DMS79 treated with DMSO at 0.1 percent for 48 hours (cell line): ENCODE measurements at regions not wholly inside any gene's neighbourhood (a gene's known extent, or its start where the extent isn't known, plus 50 kb on each side); places are given as distances from the start of the nearest gene placed in this dataset.

ENCODE experiments used
- DNase-seq: peaks from one replicate; lab custom pipeline; 2025; lab: John Stamatoyannopoulos, UW

GRCh38 chr5:144800169-144800568, 629.5 kb downstream of the KCTD16 start:
- DNase-seq, result no peak

GRCh38 chr5:144798595-144798994, 627.9 kb downstream of the KCTD16 start:
- no peak for DNase-seq

- no peak for DNase-seq
These were observed 624.2 kb downstream of the KCTD16 start for GRCh38 chr5:144794922-144795321.

GRCh38 chr5:144788556-144788955, 617.9 kb downstream of the KCTD16 start:
- no peak for DNase-seq

DNA sequence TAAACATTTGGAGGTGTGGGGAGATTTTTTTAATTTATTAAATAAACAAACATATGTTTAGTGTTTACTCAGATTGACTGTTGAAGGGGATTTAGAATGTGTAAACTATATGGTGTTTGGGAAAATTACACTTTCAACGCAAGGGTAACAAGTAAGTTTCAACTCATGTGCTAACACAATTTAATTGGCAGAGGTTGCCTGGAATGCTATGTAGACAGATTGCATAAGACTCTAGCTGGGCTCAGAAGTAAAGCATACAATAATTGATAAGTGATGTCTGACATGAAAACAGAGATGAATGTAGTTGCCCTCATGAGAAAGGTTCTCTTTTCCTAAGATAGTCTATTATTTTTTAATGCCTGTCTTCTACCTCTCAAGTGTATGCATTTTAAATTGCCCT, 617.4 kb downstream of the KCTD16 start:
- DNase-seq, result no peak

DNA sequence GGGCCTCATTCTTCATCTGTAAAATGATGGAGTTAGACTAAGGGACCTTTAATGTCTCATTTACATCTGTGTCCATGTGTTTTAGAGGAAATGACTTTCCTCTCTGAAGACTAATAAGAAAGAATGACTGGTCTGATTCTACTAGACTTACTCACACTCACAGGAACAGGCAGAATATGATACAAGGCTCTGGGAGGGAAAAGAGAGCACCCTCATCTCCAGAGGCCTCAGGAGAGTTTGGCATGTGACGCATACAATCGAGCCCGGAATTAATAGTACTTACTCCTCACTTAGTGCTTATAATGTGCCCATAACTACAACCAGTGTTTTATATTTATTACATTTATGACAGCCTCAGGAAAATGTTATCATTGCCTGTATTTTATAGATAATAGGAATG, 608.7 kb downstream of the KCTD16 start:
- DNase-seq, result no peak

DNA sequence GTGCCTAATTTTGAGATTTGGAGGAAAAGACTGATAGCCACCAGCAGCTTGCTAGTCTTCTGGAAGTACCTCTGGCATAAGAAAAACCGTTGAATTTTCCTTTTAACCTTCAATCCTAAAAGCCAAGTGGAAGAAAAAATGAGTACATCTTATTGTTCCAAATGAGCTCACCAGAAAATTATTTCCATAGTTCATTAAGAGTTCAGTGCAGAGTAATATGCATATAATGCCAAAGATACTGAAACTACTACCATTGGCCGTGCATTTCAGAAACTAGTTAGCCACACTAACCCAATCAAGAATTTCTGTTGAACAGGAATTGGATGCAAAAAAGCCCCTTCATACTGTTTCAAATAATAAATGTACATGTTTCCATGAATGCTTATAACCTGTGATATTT, 607.9 kb downstream of the KCTD16 start:
- no peak for DNase-seq

DNA sequence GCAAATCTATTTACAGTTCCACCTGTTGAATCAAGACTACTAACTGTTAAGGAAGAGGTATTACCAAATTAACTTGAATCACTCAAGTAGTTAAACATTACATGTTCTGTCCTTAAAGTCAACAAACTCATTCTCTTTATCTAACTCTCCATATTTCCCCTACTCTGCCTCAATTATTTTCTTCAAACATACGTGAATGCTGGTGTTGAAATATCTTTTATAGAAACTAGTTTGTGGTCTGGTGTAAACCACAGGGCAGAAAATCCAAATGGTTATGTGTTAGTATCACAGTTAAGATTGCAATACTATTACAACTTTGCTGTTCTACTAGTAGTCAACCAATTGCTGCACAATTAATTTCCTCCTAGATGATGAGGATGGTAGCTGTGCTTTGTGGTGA, 603.5 kb downstream of the KCTD16 start:
- no peak for DNase-seq

DNA sequence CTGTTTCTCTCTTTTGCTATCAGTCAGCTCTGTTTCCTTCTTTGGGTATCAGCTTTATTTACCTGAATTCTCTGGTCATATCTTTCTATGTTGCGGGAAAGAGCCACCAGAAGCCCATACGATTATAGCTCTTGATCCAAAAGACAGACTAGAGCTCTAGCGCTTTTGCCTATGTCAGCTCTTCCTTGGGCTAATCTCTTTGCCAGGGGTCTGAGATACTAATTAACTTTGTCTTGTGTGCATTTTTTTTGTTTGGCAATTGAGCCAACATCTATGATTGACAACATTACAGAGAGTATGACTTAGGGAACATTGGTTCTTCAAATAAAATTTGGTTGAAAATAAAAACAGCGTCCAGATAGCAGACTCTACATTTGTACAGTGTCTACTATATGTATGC, 603.0 kb downstream of the KCTD16 start:
- no peak for DNase-seq

GRCh38 chr5:144771802-144772201, 601.1 kb downstream of the KCTD16 start:
- DNase-seq, result no peak

GRCh38 chr5:144742361-144742760, 571.7 kb downstream of the KCTD16 start:
- peak; percentile 10 for DNase-seq

DNA sequence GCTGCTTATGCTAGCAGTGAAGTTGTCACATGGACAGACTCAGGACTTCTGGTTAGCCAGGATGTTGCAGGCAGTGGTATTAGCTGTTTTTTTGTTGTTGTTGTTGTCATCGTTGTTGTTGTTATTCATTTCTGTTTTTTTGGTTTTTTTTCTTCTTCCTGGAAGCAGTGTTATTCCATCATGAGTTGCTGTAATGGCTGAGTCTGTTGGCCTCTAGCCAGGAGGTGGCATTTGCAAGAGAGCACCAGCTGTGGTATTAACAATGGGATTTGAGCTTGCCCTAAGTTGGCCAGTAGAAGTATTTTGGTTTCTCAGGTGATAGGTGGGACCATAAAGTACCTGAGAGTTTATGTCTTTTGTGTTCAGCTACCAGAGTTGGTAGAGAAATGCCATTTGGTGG, 561.1 kb downstream of the KCTD16 start:
- no peak for DNase-seq

- no peak for DNase-seq
These were observed 541.4 kb downstream of the KCTD16 start for GRCh38 chr5:144712090-144712489.

DNA sequence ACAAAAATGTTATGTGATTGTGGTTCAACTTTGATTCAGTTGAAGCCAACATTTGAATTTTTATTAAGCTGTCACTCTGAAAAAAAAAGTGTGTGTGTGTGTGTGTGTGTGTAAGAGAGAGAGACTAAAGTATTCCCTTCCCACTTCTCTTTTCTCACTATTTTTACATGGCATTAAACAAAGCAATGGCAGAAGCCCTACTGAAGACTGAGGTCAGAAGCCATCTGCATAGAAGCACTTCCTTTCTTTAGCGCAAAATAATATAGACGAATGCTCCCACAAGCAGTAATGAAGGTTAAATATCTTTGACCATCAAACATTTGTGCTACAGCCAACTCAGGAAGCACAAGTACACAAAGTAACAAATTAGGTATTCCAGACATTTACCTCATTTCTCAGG, 540.5 kb downstream of the KCTD16 start:
- DNase-seq, result no peak

DNA sequence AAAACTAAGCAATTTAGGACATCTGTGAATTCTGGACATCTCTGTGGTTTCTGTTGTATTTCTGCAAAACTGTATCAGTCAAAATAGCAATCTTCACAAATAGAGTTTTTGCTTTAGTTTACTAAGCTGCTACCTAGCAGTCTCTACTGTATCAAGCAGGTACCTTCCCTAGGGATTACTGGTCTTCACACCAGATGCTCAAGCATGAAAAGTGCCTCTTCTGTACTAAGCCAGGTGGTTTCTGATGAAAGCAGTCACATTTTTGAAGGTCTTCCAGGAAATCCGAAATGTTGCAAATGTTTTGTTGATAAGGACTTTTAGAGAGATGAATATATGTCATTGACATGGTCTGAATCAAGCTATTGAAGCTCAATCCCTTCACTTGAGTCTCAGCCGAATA, 540.0 kb downstream of the KCTD16 start:
- DNase-seq, result peak; percentile 53

GRCh38 chr5:144703776-144704175, 533.1 kb downstream of the KCTD16 start:
- DNase-seq, result no peak

DNA sequence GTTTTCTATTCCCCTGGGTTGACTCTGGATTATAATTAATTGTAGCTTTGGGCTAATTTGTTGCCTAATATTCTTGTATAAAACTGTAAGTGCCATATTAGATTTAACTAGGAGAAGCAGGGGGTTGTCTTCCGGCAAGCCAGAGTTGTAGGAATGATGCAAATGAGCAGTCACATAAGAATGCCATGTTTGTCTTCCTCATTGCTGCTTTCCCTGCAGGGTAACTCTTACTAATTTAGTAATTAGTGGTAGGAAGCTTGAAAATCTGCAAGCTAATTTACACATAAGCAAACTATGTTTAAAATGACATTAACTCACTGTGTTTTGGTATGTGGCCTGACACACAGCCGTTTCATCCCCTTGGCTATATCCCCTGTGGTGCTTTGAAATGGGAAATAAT, 527.8 kb downstream of the KCTD16 start:
- DNase-seq, result no peak

DNA sequence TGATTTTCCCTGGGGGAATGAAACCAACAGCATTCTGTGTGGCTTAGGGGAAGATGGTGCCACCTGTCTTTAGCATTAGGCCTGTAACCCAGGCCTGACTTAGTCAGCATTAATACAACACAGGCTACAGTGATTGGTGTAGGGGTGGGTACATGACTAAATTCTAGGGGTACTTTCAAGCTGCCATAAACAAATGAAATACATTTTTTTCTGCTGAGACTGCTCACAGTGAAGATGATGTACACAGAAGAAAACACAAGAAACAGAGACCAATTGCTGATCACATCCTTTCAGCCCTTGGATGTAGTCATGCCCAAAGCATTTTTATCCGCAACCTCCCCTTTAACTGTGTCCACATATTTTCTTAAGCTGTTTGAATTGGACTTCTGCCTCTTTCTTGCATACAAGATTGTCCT, 527.2 kb downstream of the KCTD16 start:
- no peak for DNase-seq

GRCh38 chr5:144691936-144692335, 521.3 kb downstream of the KCTD16 start:
- no peak for DNase-seq

GRCh38 chr5:144684899-144685298, 514.2 kb downstream of the KCTD16 start:
- DNase-seq, result no peak

GRCh38 chr5:144680711-144681110, 510.0 kb downstream of the KCTD16 start:
- no peak for DNase-seq

- no peak for DNase-seq
These were observed 500.4 kb downstream of the KCTD16 start for GRCh38 chr5:144671066-144671465.

DNA sequence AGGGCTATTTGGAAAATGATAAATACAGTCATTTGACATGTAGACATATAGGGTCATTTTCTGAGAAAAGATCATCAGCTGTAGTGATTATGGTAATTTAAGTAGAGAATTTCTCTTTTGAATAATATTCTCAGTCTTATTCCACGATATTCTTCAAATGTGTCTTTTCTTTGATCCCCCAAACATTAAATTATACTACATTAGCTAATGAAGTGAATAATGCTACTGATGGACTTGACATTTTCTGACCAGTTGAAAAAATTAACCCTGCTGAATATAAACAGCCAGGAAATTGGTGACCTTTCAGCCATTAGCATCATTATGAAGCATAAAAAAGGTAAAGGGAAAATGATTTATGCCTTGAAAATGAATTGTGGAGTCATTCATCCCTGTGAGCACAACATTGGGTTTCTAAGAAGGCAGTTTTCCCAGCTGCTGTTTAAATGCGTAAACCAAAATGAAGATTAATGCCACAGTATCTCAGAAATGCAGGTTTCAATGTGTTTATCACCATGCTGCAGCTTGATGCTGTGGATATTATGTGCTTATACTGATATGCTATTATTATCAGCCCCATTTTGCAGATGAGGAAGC, 489.1 kb downstream of the KCTD16 start:
- DNase-seq, result no peak

DNA sequence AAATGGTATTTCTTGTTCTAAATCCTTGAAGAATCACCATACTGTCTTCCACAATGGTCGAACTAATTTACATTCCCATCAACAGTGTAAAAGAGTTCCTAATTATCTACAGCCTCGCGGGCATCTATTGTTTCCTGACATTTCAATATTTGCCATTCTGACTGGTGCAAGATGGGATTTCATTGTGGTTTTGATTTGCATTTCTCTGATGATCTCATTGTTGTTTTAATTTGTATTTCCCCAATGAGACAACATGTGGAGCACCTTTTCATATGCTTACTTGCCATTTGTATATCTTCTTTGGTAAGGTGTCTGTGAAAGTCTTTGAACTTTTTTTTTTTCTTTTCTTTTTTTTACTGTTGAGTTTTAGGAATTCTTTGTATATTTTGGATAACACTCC, 473.6 kb downstream of the KCTD16 start:
- no peak for DNase-seq

DNA sequence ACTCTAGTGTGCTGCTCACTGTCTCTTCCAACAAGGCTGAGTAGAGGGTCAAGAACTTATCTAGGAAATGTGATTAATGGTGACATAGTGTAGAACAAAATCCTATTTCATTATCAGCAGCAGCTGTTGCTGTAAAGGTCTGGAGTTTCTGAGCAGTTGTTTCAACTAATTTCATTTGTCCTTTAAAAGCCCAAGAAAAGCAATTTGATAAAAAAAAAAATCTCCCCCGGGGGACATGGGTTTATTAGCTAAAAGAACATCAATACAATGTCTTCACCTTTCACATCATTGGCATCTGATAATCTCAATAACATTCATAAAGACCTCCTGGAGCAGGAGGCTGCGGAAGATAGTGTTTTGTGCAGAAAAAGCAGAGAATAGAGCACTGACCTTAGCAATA, 468.1 kb downstream of the KCTD16 start:
- DNase-seq, result no peak
